H7 (cell line): ENCODE measurements at regions not wholly inside any gene's neighbourhood (a gene's known extent, or its start where the extent isn't known, plus 50 kb on each side); places are given as distances from the start of the nearest gene placed in this dataset.
"Not testable (repeated sequence)": the region's sequence is repeated elsewhere in the genome, so short reads cannot be mapped to it uniquely, and the experiment has no call there.

ENCODE experiments used
- DNase-seq: peaks from one replicate; pipeline ENCODE4 v3.0.0; 2012
- H3K27me3 ChIP-seq: 2 replicates; pipeline ENCODE4 v1.6.0; 2011; ENCODE audit warnings: mild to moderate bottlenecking, low read length; ENCODE audit not compliant: control insufficient read depth, insufficient read depth
- H3K36me3 ChIP-seq: replicated peaks from 2 replicates; pipeline ENCODE4 v1.5.1; 2011; ENCODE audit warnings: low read length; ENCODE audit not compliant: control insufficient read depth, insufficient read depth
- H3K4me3 ChIP-seq: 2 replicates; pipeline ENCODE4 v1.5.1; 2011; ENCODE audit warnings: low read depth, mild to moderate bottlenecking, control low read depth, low read length, moderate library complexity; ENCODE audit not compliant: insufficient read depth

DNA sequence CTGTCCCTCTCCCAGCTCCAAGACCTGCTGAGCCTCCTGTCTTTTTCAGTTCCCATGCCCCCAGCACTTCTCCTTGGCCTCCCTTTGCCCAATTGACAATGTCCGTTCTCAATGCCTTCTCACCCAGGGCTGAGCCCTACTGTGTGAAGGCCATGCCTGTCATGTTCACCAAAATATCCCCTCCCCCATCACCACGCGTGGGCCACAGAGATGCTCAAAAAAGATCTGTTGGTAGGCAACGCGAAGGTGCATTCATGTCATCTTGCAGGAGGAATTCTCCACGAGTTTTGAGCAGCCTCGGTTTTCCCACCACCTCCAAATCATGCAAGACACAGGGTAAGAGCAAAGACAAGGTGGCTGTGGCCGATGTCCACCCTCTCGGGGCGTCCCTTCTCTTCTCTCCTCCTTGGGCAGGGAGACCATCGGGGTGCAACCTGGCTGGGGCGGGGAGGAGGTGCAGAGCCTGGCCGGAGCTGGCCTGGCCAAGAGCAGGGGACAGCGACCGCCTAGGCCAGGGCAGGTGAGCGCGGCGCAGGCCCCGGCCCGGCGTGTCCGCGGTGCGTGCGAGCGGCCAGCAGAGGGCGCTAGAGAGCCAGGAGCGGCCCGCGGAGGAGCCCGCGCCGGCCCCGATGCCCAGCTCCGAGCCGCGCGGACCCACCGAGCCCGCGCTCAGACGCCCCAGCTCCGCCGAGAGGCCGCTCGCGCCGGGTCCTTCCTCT lies 56.3 kb upstream of the KRTAP5-11 start:
- not testable (repeated sequence) for H3K36me3 ChIP-seq
- peak overlapping the region; percentile 36 for H3K4me3 ChIP-seq
- DNase-seq: peak; percentile 90
- H3K27me3 ChIP-seq: peaks cover 13% of the 10 kb centered on the region

DNA sequence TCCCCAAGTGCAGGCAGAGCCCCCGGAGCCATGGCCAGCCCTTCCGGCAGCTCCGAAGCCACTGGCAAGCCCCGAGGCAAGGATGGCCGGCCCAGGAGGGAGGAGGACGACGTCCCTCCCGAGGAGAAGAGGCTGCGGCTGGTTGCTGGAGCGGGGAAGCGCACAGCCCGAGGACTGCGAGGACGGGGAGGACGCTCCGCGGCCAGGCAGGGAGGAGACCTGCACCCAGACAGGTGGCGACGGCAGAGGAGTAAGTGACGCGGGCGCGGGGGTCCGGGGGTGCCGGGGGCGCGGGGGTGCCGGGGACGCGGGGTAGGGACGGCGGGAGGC lies 56.8 kb upstream of the KRTAP5-11 start:
- Histone ChIP-seq H3K27me3 (peaks cover 13% of the 10 kb centered on the region), H3K4me3 (peak overlapping the region; percentile 36)
- DNase-seq: peak; percentile 68
- H3K36me3 ChIP-seq: not testable (repeated sequence)

DNA sequence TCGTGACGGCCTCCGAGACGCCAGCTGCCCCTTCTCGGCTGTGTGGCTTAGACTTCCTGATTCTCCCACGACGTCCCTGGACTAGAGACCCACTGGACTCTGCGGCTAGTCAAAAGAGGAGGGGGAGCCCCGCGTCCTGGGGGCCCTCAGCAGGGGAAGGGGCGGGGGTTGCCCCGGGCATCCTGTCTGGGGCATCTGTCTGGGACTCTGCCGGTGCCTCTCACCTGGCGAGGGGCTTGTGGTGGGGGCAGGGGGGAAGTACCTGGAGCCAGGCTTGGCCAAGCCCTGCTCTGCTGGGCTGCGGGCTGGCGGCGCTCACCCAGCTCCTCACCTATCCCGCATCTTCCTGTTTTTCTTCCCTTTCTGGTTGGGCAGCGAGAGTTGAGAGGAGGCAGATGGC lies 57.2 kb upstream of the KRTAP5-11 start:
- peaks cover 13% of the 10 kb centered on the region for H3K27me3 ChIP-seq
- H3K4me3 ChIP-seq: peak overlapping the region; percentile 36
- DNase-seq: peak; percentile 66
- not testable (repeated sequence) for H3K36me3 ChIP-seq

DNA sequence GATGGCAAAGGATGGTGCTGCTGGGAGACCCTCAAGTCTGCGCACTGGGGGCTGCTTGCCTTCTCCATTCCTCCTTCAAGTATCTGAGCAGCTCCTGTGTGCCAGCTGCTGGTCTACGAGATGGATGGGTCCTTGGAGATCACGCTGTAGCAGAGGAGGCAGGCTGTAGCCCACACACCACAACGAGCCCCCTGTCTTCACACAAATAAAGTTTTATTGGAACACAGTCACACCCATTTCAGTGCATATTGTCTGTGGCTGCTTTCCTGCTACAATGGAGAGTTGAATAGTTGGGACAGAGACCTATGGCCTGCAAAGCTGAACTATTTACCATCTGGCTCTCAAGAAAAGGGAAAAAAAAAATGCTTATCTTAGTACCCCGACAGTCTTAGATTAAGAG lies 64.4 kb upstream of the KRTAP5-11 start:
- H3K36me3 ChIP-seq, DNase-seq, H3K4me3 ChIP-seq, H3K27me3 ChIP-seq: not testable (repeated sequence)

DNA sequence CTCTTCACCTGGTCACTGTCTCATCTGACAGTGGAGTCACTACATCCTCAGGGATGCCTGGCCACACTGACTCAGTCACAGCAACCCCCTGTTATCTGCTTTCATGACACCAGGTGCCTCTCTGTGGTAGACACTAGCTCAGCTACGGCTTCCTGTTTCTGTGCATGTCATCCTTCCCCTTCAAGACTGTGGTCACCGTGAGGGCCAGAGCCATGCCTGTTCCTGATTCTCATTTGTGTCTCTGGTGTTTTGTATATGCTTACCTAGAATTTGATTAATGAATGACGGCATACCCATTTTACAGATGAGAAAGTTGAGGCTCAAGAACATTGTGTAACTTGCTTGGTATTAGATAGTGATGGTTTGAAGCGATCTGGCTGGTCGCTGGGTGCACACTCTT lies 70.3 kb upstream of the KRTAP5-11 start:
- not testable (repeated sequence) for H3K27me3 ChIP-seq, DNase-seq, H3K36me3 ChIP-seq, H3K4me3 ChIP-seq

DNA sequence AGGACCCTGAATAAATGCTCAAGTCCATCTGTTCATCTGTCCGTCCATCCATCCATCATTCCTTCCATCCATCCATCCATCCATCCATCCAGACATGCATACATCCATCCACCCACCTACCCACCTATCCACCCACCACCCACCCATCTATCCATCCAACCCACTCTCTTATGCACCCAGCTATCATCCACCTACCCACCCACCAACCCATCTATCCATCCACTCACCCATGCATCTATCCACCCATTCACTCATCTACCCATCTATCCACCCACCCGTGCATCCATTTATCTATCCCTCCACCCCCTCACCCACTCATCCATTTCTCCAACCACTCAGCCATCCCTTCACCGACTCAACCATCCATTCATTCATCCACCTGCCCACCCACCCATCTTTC lies 71.7 kb upstream of the KRTAP5-11 start:
- DNase-seq, H3K27me3 ChIP-seq, H3K4me3 ChIP-seq, H3K36me3 ChIP-seq: not testable (repeated sequence)

DNA sequence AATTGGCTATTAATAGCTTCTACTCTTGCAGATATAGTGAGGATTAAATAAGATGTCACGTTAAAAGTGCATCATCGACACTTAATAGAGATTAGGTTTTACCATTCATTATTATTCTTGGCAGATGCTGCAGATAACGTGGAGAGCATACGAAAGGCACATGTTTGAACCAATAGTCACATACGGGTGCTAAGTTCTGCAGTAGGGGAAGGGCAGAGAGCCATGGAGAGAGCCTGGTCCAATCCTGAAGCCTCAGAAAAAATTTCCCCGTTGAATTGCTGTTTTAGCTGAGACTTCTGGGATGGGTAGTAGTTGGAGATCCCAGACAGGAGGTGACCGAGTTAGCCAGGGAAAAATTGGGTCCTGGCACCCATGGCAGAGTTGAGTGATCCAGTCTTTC lies 72.4 kb upstream of the KRTAP5-11 start:
- H3K4me3 ChIP-seq, H3K36me3 ChIP-seq, H3K27me3 ChIP-seq, DNase-seq: not testable (repeated sequence)

DNA sequence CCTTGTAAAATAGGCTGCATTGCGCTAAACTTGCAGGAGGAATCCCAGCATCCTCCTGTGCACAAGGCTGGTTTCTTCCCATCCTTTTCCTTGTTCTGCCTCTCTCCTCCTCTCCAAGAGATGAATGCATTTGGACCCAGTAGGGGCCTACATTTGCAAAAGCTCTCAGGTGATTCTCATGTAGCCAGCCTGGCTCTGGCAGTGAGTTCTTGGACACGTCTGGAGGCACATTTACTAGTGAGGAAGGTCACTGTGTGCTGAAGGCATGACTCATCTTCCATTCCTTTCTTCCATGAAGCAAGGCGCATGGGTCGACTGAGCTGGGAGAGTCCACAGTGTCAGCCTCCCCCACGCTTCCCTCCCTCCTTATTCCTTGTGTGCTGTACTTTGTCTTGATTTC lies 73.8 kb upstream of the KRTAP5-11 start:
- not testable (repeated sequence) for H3K27me3 ChIP-seq, DNase-seq, H3K36me3 ChIP-seq, H3K4me3 ChIP-seq

DNA sequence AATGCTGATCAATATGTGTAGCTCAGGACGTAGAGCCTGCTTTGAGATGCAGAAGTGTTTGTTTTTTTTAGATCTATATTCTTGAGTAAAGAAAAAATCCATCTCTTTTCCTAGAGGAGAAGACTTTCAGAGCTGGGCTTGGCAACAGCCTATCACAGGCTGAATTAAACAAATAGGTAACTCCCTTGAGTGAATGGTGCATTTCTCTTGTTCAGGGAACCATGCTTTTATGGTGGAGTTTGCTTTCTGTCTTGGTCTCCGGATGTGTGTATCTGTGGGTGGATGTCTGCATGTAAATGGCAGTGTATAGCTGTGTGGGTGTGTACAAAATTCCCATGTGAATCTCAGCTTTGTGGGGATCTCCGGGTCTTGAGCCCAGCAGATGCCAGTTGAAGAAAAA lies 82.3 kb upstream of the KRTAP5-11 start:
- H3K27me3 ChIP-seq, DNase-seq, H3K36me3 ChIP-seq: not testable (repeated sequence)

DNA sequence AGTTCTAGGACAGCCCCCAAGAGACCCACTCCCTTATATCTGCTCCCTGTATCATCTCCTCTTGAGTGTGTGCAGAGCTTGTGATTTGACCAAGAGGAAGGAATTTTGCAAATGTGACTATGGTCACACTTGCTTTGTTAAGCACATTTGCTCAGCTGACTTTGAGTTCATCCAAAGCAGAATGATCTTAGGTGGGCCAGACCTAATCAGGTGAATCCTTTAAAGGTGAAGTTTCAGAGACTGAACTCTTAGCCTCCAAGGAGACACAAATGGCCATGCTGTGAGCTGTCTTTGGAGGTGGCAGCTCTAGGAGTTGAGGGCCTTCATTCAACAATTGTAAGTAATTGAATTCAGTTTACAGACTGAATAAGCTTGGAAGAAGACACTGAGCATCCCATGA lies 115.4 kb upstream of the KRTAP5-11 start:
- H3K27me3 ChIP-seq, H3K36me3 ChIP-seq, H3K4me3 ChIP-seq, DNase-seq: not testable (repeated sequence)

More for the DNA sequence above, 82.3 kb upstream of the KRTAP5-11 start:
- not testable (repeated sequence) for H3K4me3 ChIP-seq

DNA sequence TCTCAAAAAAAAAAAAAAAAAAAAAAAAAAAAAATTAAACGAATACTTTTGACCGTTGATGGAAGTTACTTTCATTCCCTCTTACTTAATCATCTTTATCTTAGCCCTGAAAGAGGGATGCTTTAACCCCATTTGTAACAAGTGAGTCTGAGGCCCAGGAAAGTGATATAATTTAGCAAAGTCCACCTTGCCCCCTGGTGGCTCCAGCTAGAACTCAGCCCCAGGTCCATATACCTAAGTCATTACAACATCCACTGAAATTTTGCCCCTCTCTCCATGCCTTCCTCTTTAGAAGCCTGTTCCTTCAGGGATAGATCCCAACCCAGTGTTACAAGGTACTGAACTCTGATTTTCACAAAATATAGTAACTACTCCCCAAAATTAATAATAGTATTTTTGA lies 116.3 kb upstream of the KRTAP5-11 start:
- not testable (repeated sequence) for H3K4me3 ChIP-seq, H3K36me3 ChIP-seq, DNase-seq, H3K27me3 ChIP-seq

DNA sequence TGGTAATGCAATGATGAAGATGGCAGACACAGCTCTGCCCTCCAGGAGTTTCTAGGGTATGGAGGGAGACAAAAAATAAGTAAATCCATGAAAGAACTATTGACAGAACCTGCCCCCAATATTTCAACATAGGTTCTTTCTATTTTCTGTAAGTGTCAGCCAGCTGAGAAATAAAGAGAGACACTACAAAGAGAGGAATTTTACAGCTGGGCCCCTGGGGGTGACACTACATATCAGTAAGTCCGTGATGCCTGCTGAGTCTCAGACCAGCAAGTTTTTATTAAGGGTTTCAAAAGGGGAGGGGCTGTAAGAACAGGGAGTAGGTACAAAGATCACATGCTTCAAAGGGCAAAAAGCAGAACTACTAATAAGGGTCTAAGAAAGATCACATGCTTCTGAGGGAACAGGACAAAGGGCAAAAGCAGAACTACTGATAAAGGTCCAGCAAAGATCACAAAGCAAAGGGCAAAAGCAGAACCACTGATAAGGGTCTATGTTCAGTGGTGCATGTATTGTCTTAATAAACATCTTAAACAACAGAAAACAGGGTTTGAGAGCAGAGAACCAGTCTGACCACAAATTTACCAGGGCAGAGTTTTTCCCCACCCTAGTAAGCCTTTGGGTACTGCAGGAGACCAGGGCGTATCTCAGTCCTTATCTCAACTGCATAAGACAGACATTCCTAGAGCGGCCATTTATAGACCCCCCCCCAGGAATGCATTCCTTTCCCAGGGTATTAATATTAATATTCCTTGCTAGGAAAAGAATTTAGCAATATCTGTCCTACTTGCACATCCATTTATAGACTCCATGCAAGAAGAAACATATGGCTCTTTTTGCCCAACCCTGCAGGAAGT lies 119.0 kb upstream of the KRTAP5-11 start:
- not testable (repeated sequence) for DNase-seq, H3K27me3 ChIP-seq, H3K36me3 ChIP-seq, H3K4me3 ChIP-seq

DNA sequence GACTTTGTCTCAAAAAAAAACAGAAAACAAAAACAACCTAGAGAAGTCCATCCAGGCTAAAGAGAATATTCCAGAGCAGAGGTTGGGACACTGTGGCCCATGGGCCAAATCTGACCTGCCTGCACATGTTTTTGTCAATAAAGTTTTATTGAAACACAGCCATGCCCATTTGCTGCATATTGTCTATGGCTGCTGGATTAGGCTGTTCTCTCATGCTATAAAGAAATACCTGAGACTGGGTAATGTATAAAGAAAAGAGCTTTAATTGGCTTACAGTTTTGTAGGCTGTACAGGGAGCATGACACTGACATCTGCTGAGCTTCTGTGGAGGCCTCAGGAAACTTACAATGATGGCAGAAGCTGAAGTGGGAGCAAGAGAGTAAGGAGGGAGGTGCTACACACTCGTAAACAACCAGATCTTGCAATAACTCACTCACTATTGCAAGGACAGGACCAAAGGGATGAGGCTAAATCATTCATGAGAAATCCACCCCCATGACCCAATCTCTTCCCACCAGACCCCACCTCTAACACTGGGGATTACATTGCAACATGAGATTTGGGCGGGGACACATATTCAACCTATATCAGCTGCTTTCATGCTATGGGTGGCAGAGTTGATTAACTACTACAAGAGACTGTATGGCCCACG lies 122.5 kb upstream of the KRTAP5-11 start:
- H3K36me3 ChIP-seq, H3K27me3 ChIP-seq, DNase-seq, H3K4me3 ChIP-seq: not testable (repeated sequence)

DNA sequence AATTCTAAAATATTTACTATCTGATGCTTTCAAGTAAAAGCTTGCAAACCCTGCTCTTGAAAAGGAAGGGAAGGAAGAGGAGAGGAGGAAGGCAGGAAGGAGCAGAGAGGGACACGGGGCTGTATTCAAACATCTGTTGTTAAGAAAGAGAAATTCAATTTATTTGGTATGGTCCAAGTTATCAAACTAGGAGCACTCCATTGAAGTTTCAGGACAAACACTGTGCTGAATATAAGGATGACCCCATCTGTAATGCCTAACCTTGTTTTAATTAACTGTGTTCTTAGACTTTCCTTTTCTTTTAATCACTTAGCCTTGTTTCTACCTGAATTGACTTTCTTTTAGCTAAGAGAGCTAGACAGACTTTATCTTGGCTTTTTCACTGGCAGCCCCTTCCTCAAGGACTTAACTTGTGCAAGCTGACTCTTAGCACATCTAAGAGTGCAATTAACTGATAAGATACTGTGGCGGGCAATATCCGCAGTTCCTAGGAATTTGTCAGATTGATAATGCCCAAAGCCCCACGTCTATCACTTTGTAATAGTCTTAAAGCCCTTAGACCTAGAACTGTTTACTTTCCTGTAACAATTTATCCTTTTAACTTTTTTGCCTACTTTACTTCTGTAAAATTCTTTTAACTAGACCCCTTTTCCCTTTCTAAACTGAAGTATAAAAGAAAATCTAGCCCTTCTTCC lies 123.2 kb upstream of the KRTAP5-11 start:
- not testable (repeated sequence) for H3K27me3 ChIP-seq, H3K4me3 ChIP-seq, DNase-seq, H3K36me3 ChIP-seq
